Right lobe of liver (tissue), 4 donors: ENCODE measurements at regions not wholly inside any gene's neighbourhood (a gene's known extent, or its start where the extent isn't known, plus 50 kb on each side); places are given as distances from the start of the nearest gene placed in this dataset.
"Not testable (repeated sequence)": the region's sequence is repeated elsewhere in the genome, so short reads cannot be mapped to it uniquely, and the experiment has no call there.

Experiments
- CTCF ChIP-seq, 4 donors: fragments of 200-600 bp in 3 of 4; fragments of 450-650 bp in 1 of 4; IDR thresholded peaks; one replicate each; pipeline versions ENCODE4 v1.5.1 to v1.8.0; 2016 to 2022; ENCODE audit warnings: antibody characterized with exemption in 4 of 4, mild to moderate bottlenecking in 2 of 4
- POLR2A ChIP-seq: fragments of 450-650 bp; IDR thresholded peaks from one replicate; pipeline ENCODE4 v1.6.1; 2017; ENCODE audit warnings: antibody characterized with exemption, mild to moderate bottlenecking
- donor health status: DM: no; HTN: no; CAD: no.
- donor health status: DM: no; HTN: no; CAD: no.
- donor health status: DM: no; HTN: yes; CAD: no.

- not testable (repeated sequence) for TF ChIP-seq CTCF (IDR thresholded peaks at IDR 0.05); POLR2A
Measured at GRCh38 chr3:94648270-94649180, 585.7 kb downstream of the NSUN3 start.
